ENCODE measurements at regions not wholly inside any gene's neighbourhood (a gene's known extent, or its start where the extent isn't known, plus 50 kb on each side); places are given as distances from the start of the nearest gene placed in this dataset.

DNA sequence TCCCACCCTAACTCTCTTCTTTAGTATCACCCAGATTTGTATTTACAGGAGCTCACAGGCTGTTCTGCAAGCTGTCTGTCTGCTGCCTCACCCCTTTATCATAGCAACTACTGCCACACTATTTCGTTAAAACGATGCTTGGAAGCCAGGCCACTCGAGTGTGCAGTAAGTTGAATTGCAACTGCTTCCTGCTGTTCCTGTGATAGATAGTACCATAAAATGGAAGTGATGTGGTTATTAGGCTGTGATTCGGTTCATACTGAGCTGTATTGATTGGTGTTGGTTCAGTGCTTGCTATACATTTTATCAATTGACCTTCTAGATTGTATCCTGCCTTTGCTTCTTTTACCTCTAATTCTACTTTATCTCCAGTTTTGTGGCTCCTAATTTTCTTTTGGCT is 325.4 kb downstream of the RNF144B start:
- TF ChIP-seq GATA3 (IDR thresholded peaks at IDR 0.05; ENCODE audit: low read depth, low read length): no peak
- TF ChIP-seq GATA2 (IDR thresholded peaks at IDR 0.05; ENCODE audit: low read depth, low read length): no peak
